Omental fat pad (tissue), 3 donors: ENCODE measurements at regions not wholly inside any gene's neighbourhood (a gene's known extent, or its start where the extent isn't known, plus 50 kb on each side); places are given as distances from the start of the nearest gene placed in this dataset.

Experiments
- ATAC-seq: fragments of 150-250 bp; one replicate; pipeline ENCODE4 v1.9.1; 2016; ENCODE audit warnings: mild to moderate bottlenecking, moderate library complexity; ENCODE audit not compliant: low FRiP score
- DNase-seq: peaks from one replicate; pipeline ENCODE4 v3.0.0-alpha.2; 2019; ENCODE audit warnings: low spot score
- CTCF ChIP-seq, 3 donors: fragments of 450-650 bp; IDR thresholded peaks; one replicate each; pipeline ENCODE4 v1.5.1; 2016 to 2017; ENCODE audit warnings: antibody characterized with exemption in 3 of 3, mild to moderate bottlenecking in 3 of 3, moderate library complexity in 2 of 3

- ATAC-seq (no peak), DNase-seq (no peak)
- no peak for TF ChIP-seq CTCF (IDR thresholded peaks at IDR 0.05)
Measured at GRCh38 chr18:60445341-60445740, 72.8 kb upstream of the MC4R start.

- TF ChIP-seq CTCF (IDR thresholded peaks at IDR 0.05): no peak
- ATAC-seq (no peak), DNase-seq (no peak)
Measured at GRCh38 chr18:60446821-60447220, 74.2 kb upstream of the MC4R start.

DNA sequence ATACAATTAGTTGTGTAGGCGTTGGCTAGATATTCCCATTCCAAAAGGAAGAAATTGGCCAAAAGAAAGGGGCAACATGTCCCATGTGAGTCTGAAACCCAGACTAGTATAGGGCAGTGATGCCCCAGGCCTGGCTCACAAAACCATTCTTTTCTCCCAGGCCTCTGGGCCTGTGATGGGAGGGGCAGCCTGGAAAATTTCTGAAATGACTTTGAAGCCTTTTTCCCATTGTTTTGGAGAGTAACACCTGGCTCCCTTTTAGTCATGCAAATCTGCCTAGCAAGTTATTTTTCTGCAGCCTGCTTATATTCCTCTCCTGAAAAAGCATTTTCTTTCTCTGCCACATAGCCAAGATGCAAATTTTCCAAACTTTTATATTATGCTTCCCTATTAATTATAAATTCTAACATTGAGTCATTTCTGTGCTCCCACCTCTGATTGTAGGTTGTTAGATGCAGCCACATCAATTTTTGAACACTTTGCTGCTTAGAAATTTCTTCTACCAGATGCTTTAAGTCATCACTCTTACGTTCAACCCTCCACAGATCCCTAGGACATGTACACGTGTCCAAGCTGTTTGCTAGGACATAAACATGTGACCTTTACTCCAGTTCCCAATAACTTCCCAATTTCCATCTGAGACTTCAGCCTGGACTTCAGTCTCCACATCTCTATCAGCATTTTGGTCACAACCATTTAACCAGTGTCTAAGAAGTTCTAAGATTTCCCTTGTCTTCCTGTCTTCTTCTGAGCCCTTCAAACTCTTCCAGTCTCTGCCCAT, 76.1 kb upstream of the MC4R start:
- no peak for TF ChIP-seq CTCF (IDR thresholded peaks at IDR 0.05)
- ATAC-seq (no peak), DNase-seq (no peak)

DNA sequence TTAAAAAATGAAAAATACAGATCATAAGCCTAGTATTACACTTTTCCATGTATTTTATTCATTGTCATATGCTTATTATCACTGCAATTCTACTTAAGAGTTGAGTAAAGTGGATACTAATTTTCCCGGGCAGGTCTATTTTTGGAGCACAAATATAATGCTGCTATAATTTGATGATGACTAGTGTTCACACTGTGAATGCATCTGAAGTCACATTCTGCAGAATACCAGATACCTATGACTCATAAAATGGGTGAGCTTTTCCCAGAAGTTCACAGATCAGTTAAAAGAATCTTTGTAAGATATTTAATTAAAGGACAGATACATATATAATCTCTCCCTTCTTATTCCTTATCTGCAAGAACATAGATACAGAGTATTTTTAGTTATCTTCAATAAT, 79.8 kb upstream of the MC4R start:
- no peak for DNase-seq
- TF ChIP-seq CTCF (IDR thresholded peaks at IDR 0.05): no peak
- no peak for ATAC-seq

GRCh38 chr18:60466677-60467076, 94.1 kb upstream of the MC4R start:
- no peak for TF ChIP-seq CTCF (IDR thresholded peaks at IDR 0.05)
- ATAC-seq (no peak), DNase-seq (no peak)

GRCh38 chr18:60469387-60470100, 97.0 kb upstream of the MC4R start:
- ATAC-seq: no peak
- no peak for TF ChIP-seq CTCF (IDR thresholded peaks at IDR 0.05)
- no peak for DNase-seq

- ATAC-seq: no peak
- DNase-seq: no peak
Measured at GRCh38 chr18:60471652-60472051, 99.1 kb upstream of the MC4R start.

More at GRCh38 chr18:60471652-60472051, 99.1 kb upstream of the MC4R start:
- no peak for TF ChIP-seq CTCF (IDR thresholded peaks at IDR 0.05)
